BE2C (cell line): ENCODE measurements at regions not wholly inside any gene's neighbourhood (a gene's known extent, or its start where the extent isn't known, plus 50 kb on each side); places are given as distances from the start of the nearest gene placed in this dataset.
A peak's percentile ranks its signal among the peaks of the same experiment; 100 is the strongest.

Experiments used
- DNase-seq: peaks from one replicate; pipeline ENCODE4 v3.0.0-alpha.2; 2020
- H3K27me3 ChIP-seq: fragments of 250-450 bp; sonication (Bioruptor Pico); 2 replicates; pipeline ENCODE4 v1.5.1; 2020; ENCODE audit warnings: mild to moderate bottlenecking
- H3K36me3 ChIP-seq: fragments of 250-450 bp; sonication (Bioruptor Pico); 2 replicates; pipeline ENCODE4 v1.5.1; 2020; ENCODE audit warnings: mild to moderate bottlenecking
- H3K4me1 ChIP-seq: fragments of 250-450 bp; sonication (Bioruptor Pico); 2 replicates; pipeline ENCODE4 v1.5.1; 2020
- H3K4me3 ChIP-seq: 2 replicates; pipeline ENCODE4 v1.5.1; 2011; ENCODE audit warnings: low read depth, low read length
- H3K9me3 ChIP-seq: fragments of 250-450 bp; sonication (Bioruptor Pico); 2 replicates; pipeline ENCODE4 v1.5.1; 2020
- CTCF ChIP-seq: IDR thresholded peaks from 2 replicates; pipeline ENCODE4 v1.5.1; 2012; ENCODE audit warnings: mild to moderate bottlenecking, low read depth, low read length

GRCh38 chr17:63113167-63113566, 147.1 kb downstream of the TANC2 start:
- Histone ChIP-seq H3K36me3 (no peaks in the 10 kb centered on the region; the same call in none of the 2 replicates), H3K9me3 (no peaks in the 10 kb centered on the region), H3K4me1 (peaks cover 14% of the 10 kb centered on the region), H3K4me3 (no peak overlapping the region), H3K27me3 (no peaks in the 10 kb centered on the region)
- no peak for DNase-seq
- TF ChIP-seq CTCF, result peak; percentile 36

- TF ChIP-seq CTCF, result peak; percentile 63
- H3K4me1 ChIP-seq, result peaks cover 14% of the 10 kb centered on the region
- H3K4me3 ChIP-seq, result no peak overlapping the region
- H3K9me3 ChIP-seq, result no peaks in the 10 kb centered on the region
- H3K36me3 ChIP-seq, result no peaks in the 10 kb centered on the region; the same call in none of the 2 replicates
- H3K27me3 ChIP-seq, result no peaks in the 10 kb centered on the region
- DNase-seq, result peak; percentile 16
These were observed 150.2 kb downstream of the TANC2 start for GRCh38 chr17:63116228-63116627.

- Histone ChIP-seq H3K9me3 (no peaks in the 10 kb centered on the region), H3K27me3 (no peaks in the 10 kb centered on the region), H3K4me1 (peaks cover 14% of the 10 kb centered on the region), H3K4me3 (no peak overlapping the region), H3K36me3 (no peaks in the 10 kb centered on the region; the same call in none of the 2 replicates)
- no peak for TF ChIP-seq CTCF
- DNase-seq, result peak; percentile 58
These were observed 151.2 kb downstream of the TANC2 start for GRCh38 chr17:63116967-63117830.

GRCh38 chr17:63120406-63120805, 154.4 kb downstream of the TANC2 start:
- no peak for TF ChIP-seq CTCF
- no peak for DNase-seq

GRCh38 chr17:63124536-63124935, 158.5 kb downstream of the TANC2 start:
- Histone ChIP-seq H3K36me3 (no peaks in the 10 kb centered on the region), H3K4me1 (no peaks in the 10 kb centered on the region; the same call in none of the 2 replicates), H3K27me3 (no peaks in the 10 kb centered on the region), H3K4me3 (no peak overlapping the region), H3K9me3 (no peaks in the 10 kb centered on the region)
- peak; percentile 34 for DNase-seq
- no peak for TF ChIP-seq CTCF

More at GRCh38 chr17:63120406-63120805, 154.4 kb downstream of the TANC2 start:
- H3K36me3 ChIP-seq, result no peaks in the 10 kb centered on the region; the same call in 1 of the 2 replicates
- H3K4me3 ChIP-seq, result no peak overlapping the region
- no peaks in the 10 kb centered on the region for H3K9me3 ChIP-seq
- no peaks in the 10 kb centered on the region for H3K27me3 ChIP-seq
- H3K4me1 ChIP-seq, result peaks cover 14% of the 10 kb centered on the region

- no peak overlapping the region for H3K4me3 ChIP-seq
- H3K27me3 ChIP-seq, result no peaks in the 10 kb centered on the region
- DNase-seq, result no peak
- TF ChIP-seq CTCF, result no peak
- H3K4me1 ChIP-seq, result no peaks in the 10 kb centered on the region; the same call in none of the 2 replicates
- H3K9me3 ChIP-seq, result no peaks in the 10 kb centered on the region
- no peaks in the 10 kb centered on the region for H3K36me3 ChIP-seq
These were observed 158.9 kb downstream of the TANC2 start for GRCh38 chr17:63124958-63125357.
